ENCODE measurements at regions not wholly inside any gene's neighbourhood (a gene's known extent, or its start where the extent isn't known, plus 50 kb on each side); places are given as distances from the start of the nearest gene placed in this dataset.

- TF ChIP-seq POLR2AphosphoS5 (IDR thresholded peaks at IDR 0.05) (no peak), POLR2A (IDR thresholded peaks at IDR 0.05; ENCODE audit: low read depth) (no peak), CTCF (IDR thresholded peaks at IDR 0.05) (no peak), EP300 (IDR thresholded peaks at IDR 0.05) (no peak)
Observed at GRCh38 chr4:59762344-59762743, 1437.8 kb upstream of the ADGRL3 start.
